Renal cortical epithelial cell (primary cell): ENCODE measurements at regions not wholly inside any gene's neighbourhood (a gene's known extent, or its start where the extent isn't known, plus 50 kb on each side); places are given as distances from the start of the nearest gene placed in this dataset.

Source experiments
- DNase-seq: peaks from one replicate; pipeline ENCODE4 v3.0.0-alpha.2; 2011; ENCODE audit warnings: low read depth

GRCh38 chr7:153835103-153835502 is 217.1 kb upstream of the DPP6 start:
- DNase-seq, result peak; percentile 12

- no peak for DNase-seq
Observed at GRCh38 chr7:153835712-153836265, 216.4 kb upstream of the DPP6 start.

- DNase-seq, result no peak
Observed at GRCh38 chr7:153838591-153838990, 213.6 kb upstream of the DPP6 start.

- DNase-seq, result no peak
Observed at GRCh38 chr7:153840861-153841260, 211.3 kb upstream of the DPP6 start.

- DNase-seq, result no peak
Observed at GRCh38 chr7:153847828-153848227, 204.4 kb upstream of the DPP6 start.

GRCh38 chr7:153852261-153852660 is 199.9 kb upstream of the DPP6 start:
- DNase-seq, result no peak

- peak; percentile 6 for DNase-seq
Observed at GRCh38 chr7:153858355-153858754, 193.8 kb upstream of the DPP6 start.

- DNase-seq, result no peak
Observed at GRCh38 chr7:153859239-153859638, 193.0 kb upstream of the DPP6 start.

- DNase-seq, result no peak
Observed at GRCh38 chr7:153886506-153887441, 165.4 kb upstream of the DPP6 start.

- no peak for DNase-seq
Observed at GRCh38 chr7:153887749-153888569, 164.2 kb upstream of the DPP6 start.

GRCh38 chr7:153891990-153892389 is 160.2 kb upstream of the DPP6 start:
- no peak for DNase-seq

- no peak for DNase-seq
Observed at GRCh38 chr7:153902862-153903261, 149.3 kb upstream of the DPP6 start.

GRCh38 chr7:153912211-153912610 is 140.0 kb upstream of the DPP6 start:
- no peak for DNase-seq

- DNase-seq, result no peak
Observed at GRCh38 chr7:153920126-153920525, 132.1 kb upstream of the DPP6 start.

GRCh38 chr7:153920897-153921296 is 131.3 kb upstream of the DPP6 start:
- no peak for DNase-seq

- DNase-seq, result no peak
Observed at GRCh38 chr7:153921408-153921807, 130.8 kb upstream of the DPP6 start.

GRCh38 chr7:153930696-153931095 is 121.5 kb upstream of the DPP6 start:
- DNase-seq, result no peak

- DNase-seq, result no peak
Observed at GRCh38 chr7:153934048-153934447, 118.2 kb upstream of the DPP6 start.

GRCh38 chr7:153934629-153935028 is 117.6 kb upstream of the DPP6 start:
- no peak for DNase-seq

- no peak for DNase-seq
Observed at GRCh38 chr7:153935095-153935494, 117.1 kb upstream of the DPP6 start.

- no peak for DNase-seq
Observed at GRCh38 chr7:153938451-153938850, 113.7 kb upstream of the DPP6 start.

GRCh38 chr7:153939177-153939576 is 113.0 kb upstream of the DPP6 start:
- no peak for DNase-seq

GRCh38 chr7:153939654-153940053 is 112.5 kb upstream of the DPP6 start:
- no peak for DNase-seq
